ENCODE measurements at regions not wholly inside any gene's neighbourhood (a gene's known extent, or its start where the extent isn't known, plus 50 kb on each side); places are given as distances from the start of the nearest gene placed in this dataset.

GRCh38 chr15:39041979-39042495 lies 477.4 kb upstream of the RASGRP1 start:
- no peak for DNase-seq

DNA sequence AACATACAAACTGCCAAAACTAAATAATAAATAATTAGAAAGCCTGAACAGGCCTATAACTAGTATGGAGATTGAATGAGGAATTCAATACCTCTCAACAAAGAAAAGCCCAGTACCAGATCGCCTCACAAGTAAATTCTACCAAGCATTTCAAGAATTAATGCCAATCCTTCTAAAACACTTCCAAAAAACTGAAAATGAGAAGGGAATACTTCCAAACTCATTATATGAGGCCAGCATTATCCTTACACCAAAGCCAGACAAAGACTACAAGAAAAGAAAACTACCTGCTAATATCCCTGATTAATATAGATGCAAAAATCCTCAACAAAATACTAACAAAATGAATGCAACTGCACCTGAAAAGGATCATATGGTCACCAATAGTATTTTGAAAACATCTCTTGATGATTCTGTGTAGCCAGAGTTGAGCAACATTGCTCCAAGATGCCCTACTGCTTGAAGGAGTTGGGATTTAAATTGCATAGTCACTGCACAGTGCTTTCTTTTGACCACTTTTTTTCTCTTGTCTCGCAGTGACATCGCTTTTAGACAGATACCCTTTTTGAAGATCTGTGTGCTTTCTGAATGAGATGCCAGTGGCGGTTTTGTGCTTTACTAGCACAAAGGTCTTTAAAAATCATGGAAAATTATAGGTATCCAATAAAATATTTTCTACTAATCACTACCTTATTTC lies 487.2 kb upstream of the RASGRP1 start:
- no peak for DNase-seq

GRCh38 chr15:39052323-39052705 lies 487.7 kb upstream of the RASGRP1 start:
- peak; percentile 84 for DNase-seq

DNA sequence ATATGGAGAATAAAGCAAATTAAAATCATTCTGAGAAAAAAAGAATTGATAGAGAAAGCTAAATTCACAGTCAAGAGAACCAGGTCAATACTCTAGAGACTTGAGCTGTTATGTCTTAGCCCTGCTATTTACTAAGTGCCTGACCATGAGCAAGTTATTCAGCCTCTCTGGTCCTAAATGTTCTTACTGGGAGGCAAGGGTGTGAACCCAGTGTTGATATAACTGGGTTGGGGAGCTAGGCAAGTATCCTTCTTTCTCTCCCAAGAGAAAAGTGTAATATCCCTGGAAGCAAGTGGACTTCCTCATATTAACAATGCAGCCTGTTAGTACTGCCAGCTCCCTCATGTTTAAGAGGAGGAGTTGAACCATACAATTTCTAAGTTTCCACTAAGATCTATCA lies 488.9 kb upstream of the RASGRP1 start:
- DNase-seq = no peak

GRCh38 chr15:39054128-39054732 lies 489.6 kb upstream of the RASGRP1 start:
- no peak for DNase-seq

GRCh38 chr15:39056357-39056756 lies 491.7 kb upstream of the RASGRP1 start:
- DNase-seq = no peak

- DNase-seq = no peak
These were observed 493.9 kb upstream of the RASGRP1 start for GRCh38 chr15:39058351-39059131.

DNA sequence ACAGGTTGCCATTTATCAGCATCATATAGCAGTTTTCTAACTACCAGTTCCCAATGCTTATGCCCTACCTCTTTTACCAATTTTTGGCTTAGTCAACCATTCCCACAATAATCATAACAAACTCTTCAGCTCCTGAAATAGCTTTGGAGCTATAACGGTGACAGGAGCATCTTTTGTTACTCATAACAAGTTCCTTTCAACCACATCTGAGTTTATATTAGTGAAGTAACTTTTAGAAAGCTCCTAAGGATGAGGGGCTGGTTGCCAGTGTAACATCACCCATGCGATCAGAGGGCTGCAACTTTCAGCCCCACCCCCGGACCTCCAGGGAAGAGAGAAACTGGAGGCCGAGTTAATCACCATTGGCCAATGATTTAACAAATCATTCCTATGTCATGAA lies 495.3 kb upstream of the RASGRP1 start:
- no peak for DNase-seq

GRCh38 chr15:39061952-39062464 lies 497.4 kb upstream of the RASGRP1 start:
- DNase-seq = no peak

GRCh38 chr15:39066677-39067076 lies 502.1 kb upstream of the RASGRP1 start:
- no peak for DNase-seq

GRCh38 chr15:39074341-39074985 lies 506.4 kb upstream of the THBS1 start:
- no peak for DNase-seq

DNA sequence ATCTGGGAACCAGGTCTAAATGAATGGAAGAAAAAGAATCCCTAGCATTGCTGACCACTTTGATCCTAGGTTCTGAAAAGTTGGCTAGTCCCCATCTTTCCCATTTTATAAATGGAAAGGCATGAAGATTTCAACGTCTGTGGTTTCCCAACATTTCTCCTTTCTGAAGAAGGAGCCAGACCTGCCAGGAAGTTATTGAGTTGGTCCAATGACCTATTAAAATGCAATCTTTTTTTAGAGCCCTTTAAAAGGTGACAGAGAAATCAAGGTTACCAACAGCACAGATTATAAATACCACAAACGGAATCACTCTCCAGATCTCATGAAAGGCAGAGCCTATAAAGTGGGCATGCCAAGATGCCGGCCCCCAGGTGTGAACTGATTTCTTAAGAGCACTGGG lies 505.6 kb upstream of the THBS1 start:
- DNase-seq = no peak

DNA sequence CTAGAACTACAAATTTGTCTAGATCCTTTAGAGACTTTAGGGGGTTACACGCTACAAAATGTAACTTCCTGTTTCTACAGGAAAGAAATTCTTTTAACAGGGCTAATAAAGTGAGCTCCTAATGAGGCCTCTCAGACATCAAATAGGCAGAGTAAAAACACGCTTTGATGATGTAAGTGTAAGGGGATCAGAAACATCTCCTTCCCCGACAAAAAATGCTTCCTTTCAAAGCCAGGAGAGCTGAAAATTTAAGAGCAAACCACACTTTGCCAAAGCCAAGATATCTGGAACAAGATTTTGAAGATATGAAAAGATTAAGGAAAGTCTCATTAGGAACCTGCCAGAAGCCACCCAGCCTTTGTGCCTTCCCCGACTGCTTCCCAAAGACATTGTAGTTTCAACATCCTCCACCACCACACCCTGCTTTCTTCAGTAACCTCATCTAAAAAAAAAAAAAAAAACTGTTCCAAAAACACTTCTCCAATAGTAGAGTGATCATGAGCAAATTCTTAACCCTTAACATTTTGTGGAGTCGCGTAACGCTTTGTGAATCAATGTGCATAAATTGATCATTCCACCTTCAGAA lies 505.0 kb upstream of the THBS1 start:
- no peak for DNase-seq

DNA sequence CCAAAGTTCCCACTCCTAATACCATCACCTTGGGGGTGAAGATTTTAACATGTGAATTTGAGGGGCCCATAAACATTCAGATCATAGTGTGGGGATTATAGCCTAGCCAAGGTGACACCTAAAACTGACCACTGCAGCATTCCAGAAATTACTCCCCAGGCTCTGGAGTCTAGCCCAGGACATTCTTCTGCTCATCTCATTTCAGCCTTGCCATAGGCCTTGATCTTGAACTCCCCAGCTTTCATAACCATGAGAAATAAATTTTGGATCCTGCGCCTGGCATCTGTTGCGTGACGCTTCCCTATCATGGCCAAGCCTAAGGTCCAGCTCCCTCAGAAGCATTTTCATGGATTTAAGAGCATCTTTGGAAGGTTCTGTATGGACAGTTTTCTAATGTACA lies 502.9 kb upstream of the THBS1 start:
- DNase-seq = no peak

- DNase-seq = no peak
These were observed 501.5 kb upstream of the THBS1 start for GRCh38 chr15:39079296-39079847.

DNA sequence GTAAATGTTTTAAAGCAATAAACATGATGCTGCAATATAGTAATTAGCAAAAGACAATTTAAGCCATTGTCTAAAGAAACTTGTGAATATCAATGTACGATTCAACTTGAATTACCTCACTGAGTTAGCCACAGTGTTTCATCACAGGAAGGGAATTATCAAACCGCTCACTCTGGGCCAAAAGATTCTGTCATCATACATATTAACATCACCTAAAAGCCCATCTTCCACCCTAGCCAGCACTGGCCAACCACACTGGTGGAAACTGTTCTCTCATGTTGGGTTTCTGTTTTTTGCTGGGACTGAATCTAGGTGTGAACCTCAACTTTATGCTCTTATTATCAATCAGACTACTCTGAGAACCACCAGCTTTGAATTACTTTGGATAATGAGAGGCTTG lies 497.7 kb upstream of the THBS1 start:
- DNase-seq = no peak

DNA sequence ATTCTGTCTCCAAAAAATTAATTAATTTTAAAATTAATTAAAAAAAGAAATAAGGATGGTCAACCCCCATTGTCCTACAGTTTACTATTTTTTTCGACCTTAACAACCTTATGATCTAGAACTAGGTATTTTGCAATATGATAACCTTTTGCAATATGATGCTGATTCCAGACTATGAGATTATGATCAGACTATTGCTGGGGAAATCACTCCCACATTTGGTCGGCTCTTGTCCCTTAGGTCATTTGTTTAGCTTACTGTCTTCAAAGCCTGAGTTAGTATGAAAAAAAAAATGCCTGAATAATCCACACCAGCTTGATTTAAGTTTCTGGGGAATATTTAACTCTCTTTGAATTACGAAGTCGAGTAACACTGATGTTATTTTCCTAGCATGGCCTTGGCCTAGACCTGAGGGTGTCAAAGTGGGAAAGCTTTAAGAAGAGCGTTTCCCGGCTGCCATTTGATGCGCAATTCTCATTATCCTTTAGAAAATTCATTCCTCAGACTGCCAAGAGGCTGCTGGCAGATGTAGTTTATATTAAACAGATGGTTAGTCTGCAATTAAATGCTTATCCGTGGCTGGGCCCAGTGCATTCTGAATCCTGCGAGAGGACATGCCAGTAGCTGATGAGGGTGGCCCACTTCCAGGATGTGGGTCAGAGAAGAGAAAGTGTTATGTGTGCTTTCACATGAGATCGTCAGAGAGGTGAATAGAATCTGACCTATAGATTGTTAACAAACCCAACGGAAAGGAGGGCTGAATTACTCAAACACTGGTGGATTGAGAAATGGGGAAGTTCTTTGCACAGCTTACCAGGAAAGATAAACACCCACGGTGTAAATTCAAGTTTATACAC lies 496.0 kb upstream of the THBS1 start:
- DNase-seq = peak; percentile 93

GRCh38 chr15:39086641-39087040 lies 494.2 kb upstream of the THBS1 start:
- no peak for DNase-seq

GRCh38 chr15:39088156-39088555 lies 492.7 kb upstream of the THBS1 start:
- no peak for DNase-seq

- no peak for DNase-seq
These were observed 488.5 kb upstream of the THBS1 start for GRCh38 chr15:39092354-39092753.

DNA sequence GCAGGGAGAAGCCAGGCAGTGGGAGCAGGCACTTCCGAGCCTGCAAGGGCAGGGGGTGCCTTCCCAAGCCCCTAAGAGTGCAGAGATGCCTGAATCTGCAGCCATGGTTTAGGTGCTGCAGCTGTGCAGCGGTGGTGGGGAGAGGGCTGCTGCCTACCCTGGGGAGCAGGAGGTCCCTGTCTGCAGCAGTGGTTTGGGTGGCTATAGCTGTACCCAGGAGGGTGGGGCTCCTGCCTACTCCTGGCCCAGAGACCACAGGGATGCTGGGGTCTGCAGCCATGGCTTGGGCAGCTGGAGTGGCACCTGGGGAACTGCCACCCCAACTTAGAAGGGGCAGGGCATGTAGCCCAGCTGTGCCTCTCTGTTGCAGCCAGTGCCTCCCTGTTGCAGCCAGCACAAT lies 488.1 kb upstream of the THBS1 start:
- DNase-seq = no peak

GRCh38 chr15:39094116-39094515 lies 486.8 kb upstream of the THBS1 start:
- DNase-seq = no peak
